ENCODE measurements at regions not wholly inside any gene's neighbourhood (a gene's known extent, or its start where the extent isn't known, plus 50 kb on each side); places are given as distances from the start of the nearest gene placed in this dataset.
"Not testable (repeated sequence)": the region's sequence is repeated elsewhere in the genome, so short reads cannot be mapped to it uniquely, and the experiment has no call there.

- TF ChIP-seq CTCF (IDR thresholded peaks at IDR 0.05; ENCODE audit: low read length); EZH2 (IDR thresholded peaks at IDR 0.05; ENCODE audit: borderline replicate concordance, low read length): not testable (repeated sequence)
Measured at GRCh38 chr12:34229033-34229432, 206.7 kb downstream of the ALG10 start.
